Activated naive CD8-positive, alpha-beta T cell (primary cell): ENCODE measurements at regions not wholly inside any gene's neighbourhood (a gene's known extent, or its start where the extent isn't known, plus 50 kb on each side); places are given as distances from the start of the nearest gene placed in this dataset.

Experiments
- H3K27ac Mint-ChIP-seq: one replicate; pipeline ENCODE4 v1.8.0; 2021; ENCODE audit warnings: mixed read lengths
- H3K27me3 Mint-ChIP-seq: one replicate; pipeline ENCODE4 v1.8.0; 2021; ENCODE audit warnings: mixed read lengths
- H3K36me3 Mint-ChIP-seq: one replicate; pipeline ENCODE4 v1.8.0; 2021; ENCODE audit warnings: mixed read lengths
- H3K4me1 Mint-ChIP-seq: one replicate; pipeline ENCODE4 v1.8.0; 2021; ENCODE audit warnings: low read depth, mixed read lengths
- H3K4me3 Mint-ChIP-seq: one replicate; pipeline ENCODE4 v1.8.0; 2021; ENCODE audit warnings: mild to moderate bottlenecking, mixed read lengths
- H3K9me3 Mint-ChIP-seq: one replicate; pipeline ENCODE4 v1.8.0; 2021; ENCODE audit warnings: low read depth, mixed read lengths

- H3K27ac Mint-ChIP-seq = no peak overlapping the region
- H3K27me3 Mint-ChIP-seq = no peaks in the 10 kb centered on the region
- H3K4me3 Mint-ChIP-seq = no peak overlapping the region
- no peaks in the 10 kb centered on the region for H3K9me3 Mint-ChIP-seq
- no peaks in the 10 kb centered on the region for H3K36me3 Mint-ChIP-seq
- peaks cover 6% of the 10 kb centered on the region for H3K4me1 Mint-ChIP-seq
Measured at GRCh38 chr11:123246749-123247495, 51.9 kb upstream of the CLMP start.

- H3K27me3 Mint-ChIP-seq = no peaks in the 10 kb centered on the region
- H3K4me1 Mint-ChIP-seq = peaks cover 6% of the 10 kb centered on the region
- no peak overlapping the region for H3K4me3 Mint-ChIP-seq
- no peaks in the 10 kb centered on the region for H3K9me3 Mint-ChIP-seq
- H3K27ac Mint-ChIP-seq = no peak overlapping the region
- no peaks in the 10 kb centered on the region for H3K36me3 Mint-ChIP-seq
Measured at GRCh38 chr11:123245567-123245966, 50.5 kb upstream of the CLMP start.
